IMR-90 (cell line): ENCODE measurements at regions not wholly inside any gene's neighbourhood (a gene's known extent, or its start where the extent isn't known, plus 50 kb on each side); places are given as distances from the start of the nearest gene placed in this dataset.

Experiments
- FOS ChIP-seq: fragments of 150-350 bp; IDR thresholded peaks from 2 replicates; pipeline ENCODE4 v1.6.1; 2016; ENCODE audit warnings: low read depth, low read length
- TF ChIP-seq, protein P1 (sequence below): conservative IDR thresholded peaks from 2 replicates; pipeline ENCODE4 v1.5.1; 2012; ENCODE audit warnings: mild to moderate bottlenecking, low read depth, low read length, improper control_type of control experiment

GRCh38 chr1:221532071-221532773 is 209.7 kb downstream of the DUSP10 start:
- TF ChIP-seq FOS, result no peak
- TF ChIP-seq, protein P1, sequence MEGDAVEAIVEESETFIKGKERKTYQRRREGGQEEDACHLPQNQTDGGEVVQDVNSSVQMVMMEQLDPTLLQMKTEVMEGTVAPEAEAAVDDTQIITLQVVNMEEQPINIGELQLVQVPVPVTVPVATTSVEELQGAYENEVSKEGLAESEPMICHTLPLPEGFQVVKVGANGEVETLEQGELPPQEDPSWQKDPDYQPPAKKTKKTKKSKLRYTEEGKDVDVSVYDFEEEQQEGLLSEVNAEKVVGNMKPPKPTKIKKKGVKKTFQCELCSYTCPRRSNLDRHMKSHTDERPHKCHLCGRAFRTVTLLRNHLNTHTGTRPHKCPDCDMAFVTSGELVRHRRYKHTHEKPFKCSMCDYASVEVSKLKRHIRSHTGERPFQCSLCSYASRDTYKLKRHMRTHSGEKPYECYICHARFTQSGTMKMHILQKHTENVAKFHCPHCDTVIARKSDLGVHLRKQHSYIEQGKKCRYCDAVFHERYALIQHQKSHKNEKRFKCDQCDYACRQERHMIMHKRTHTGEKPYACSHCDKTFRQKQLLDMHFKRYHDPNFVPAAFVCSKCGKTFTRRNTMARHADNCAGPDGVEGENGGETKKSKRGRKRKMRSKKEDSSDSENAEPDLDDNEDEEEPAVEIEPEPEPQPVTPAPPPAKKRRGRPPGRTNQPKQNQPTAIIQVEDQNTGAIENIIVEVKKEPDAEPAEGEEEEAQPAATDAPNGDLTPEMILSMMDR, result no peak
